ENCODE measurements at regions not wholly inside any gene's neighbourhood (a gene's known extent, or its start where the extent isn't known, plus 50 kb on each side); places are given as distances from the start of the nearest gene placed in this dataset.

DNA sequence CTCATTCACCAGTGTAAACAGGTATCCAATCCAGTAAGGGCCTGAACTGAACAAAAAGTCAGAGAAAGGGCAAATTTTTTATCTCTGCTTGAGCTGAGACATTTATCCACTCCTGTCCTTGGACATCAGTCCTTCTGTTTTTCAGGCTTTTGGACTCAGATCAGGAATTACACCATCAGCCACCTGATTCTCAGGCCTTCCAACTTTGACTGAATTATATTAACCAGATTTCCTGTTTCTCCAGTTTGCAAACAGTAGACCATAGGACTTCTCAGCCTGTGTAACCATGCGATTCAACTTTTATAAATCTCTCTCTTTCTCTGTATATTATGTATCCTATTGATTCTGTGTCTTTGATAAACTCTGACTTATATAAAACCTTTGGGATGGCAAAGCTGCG is 289.3 kb upstream of the CDH2 start:
- TF ChIP-seq, protein P1, sequence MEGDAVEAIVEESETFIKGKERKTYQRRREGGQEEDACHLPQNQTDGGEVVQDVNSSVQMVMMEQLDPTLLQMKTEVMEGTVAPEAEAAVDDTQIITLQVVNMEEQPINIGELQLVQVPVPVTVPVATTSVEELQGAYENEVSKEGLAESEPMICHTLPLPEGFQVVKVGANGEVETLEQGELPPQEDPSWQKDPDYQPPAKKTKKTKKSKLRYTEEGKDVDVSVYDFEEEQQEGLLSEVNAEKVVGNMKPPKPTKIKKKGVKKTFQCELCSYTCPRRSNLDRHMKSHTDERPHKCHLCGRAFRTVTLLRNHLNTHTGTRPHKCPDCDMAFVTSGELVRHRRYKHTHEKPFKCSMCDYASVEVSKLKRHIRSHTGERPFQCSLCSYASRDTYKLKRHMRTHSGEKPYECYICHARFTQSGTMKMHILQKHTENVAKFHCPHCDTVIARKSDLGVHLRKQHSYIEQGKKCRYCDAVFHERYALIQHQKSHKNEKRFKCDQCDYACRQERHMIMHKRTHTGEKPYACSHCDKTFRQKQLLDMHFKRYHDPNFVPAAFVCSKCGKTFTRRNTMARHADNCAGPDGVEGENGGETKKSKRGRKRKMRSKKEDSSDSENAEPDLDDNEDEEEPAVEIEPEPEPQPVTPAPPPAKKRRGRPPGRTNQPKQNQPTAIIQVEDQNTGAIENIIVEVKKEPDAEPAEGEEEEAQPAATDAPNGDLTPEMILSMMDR (IDR thresholded peaks at IDR 0.05; ENCODE audit: insufficient read depth, low read depth, low read length, missing control alignments): no peak
- DNase-seq (ENCODE audit: low read depth): no peak
- H3K4me3 ChIP-seq (ENCODE audit: low read depth, low read length): no peak overlapping the region

DNA sequence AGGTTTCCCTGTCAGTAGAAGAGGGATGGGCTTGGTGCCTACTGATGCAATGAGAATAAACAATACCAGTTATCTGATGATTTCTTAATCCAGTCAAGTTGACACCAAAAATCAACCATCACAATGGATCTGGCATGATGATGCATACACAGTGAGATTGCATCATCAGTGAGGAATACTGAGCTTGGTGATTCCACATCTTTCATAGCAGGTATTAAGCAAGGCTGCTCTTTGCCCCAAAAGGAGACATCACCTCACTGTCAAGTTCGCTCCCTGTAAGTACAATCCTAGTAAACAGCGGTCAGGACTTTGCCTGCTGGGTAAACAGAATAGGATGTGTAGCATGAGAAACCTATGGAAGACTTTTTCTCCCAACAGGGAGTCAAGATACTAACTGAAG is 282.7 kb upstream of the CDH2 start:
- DNase-seq (ENCODE audit: low read depth): no peak
- H3K4me3 ChIP-seq (ENCODE audit: low read depth, low read length): no peak overlapping the region
- TF ChIP-seq, protein P1 (IDR thresholded peaks at IDR 0.05; ENCODE audit: insufficient read depth, low read depth, low read length, missing control alignments): no peak

DNA sequence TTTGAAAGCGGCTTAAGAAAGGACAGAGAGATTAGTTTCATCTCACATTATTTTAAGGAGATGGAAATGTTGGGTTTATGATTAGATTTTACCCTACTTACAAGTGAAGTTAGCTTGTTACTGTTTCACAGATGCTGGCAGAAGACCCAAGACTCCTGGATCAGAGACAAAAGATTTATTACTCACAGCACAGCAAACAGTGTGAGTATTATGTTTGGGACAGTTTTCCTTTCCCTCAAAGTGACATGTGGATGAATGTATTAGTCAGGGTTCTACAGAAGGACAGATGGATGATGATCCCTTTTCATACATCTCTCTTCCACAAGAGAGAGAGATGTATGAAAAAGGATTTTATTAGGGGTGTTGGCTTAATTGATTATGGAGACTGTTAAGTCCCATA is 281.8 kb upstream of the CDH2 start:
- TF ChIP-seq, protein P1 (IDR thresholded peaks at IDR 0.05; ENCODE audit: insufficient read depth, low read depth, low read length, missing control alignments): no peak
- no peak for DNase-seq (ENCODE audit: low read depth)
- H3K4me3 ChIP-seq (ENCODE audit: low read depth, low read length): no peak overlapping the region

DNA sequence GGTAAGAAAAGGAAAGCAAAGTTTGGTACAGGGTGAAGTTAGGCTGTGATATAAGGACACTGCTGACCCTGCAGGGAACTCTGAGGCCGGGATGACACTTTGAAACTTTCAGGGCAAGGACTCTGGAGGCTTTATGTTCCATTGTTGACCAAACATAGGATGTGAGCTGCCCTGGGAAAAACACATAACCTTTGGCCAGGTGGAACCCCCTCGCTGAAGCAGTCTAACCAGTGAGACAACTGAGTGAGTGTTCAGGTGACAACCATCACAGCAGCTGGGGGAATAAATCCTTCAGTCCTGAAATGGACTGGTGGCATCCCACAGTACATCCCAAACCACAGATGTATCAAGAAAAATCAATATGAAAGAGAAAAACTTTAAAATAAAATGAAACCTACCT is 280.9 kb upstream of the CDH2 start:
- TF ChIP-seq, protein P1 (IDR thresholded peaks at IDR 0.05; ENCODE audit: insufficient read depth, low read depth, low read length, missing control alignments): no peak
- H3K4me3 ChIP-seq (ENCODE audit: low read depth, low read length): no peak overlapping the region
- no peak for DNase-seq (ENCODE audit: low read depth)

DNA sequence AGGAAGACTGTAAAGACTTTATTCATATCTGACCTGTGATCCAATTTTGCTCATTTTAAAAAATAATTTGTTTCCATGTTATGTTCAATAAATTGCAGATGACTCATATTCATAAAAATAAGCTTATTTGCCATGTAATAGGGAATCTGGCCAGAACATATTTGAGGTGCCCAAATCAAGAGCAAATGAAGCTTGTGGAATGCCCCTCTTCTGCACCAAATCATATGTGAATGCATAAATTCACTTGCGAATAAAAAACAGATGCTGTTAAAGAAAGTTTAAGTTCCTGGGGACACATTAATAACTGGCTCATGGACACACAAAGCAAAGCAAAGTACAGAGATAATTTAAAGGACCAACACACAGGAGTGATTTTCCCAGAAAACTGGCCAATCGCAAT is 279.0 kb upstream of the CDH2 start:
- DNase-seq (ENCODE audit: low read depth): no peak
- TF ChIP-seq, protein P1 (IDR thresholded peaks at IDR 0.05; ENCODE audit: insufficient read depth, low read depth, low read length, missing control alignments): no peak
- no peak overlapping the region for H3K4me3 ChIP-seq (ENCODE audit: low read depth, low read length)

DNA sequence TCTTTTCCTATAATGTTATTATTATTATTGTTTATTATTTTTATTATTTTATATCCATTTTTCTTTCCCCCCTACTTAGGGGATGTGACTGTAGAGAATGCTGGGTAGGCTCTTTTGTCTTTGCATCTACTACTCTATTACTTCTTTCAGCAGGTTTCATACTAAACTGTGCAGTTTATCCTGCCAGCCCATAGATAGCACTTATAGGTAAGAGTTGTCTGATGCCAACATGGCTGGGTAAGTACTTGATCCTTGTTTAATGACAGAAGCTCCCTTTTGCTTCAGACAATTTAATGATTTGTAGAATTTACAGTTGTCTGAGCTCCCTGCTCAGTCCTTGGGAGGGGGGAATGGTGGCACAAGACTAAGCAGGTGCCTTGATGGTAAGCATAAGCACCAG is 262.9 kb upstream of the CDH2 start:
- no peak overlapping the region for H3K4me3 ChIP-seq (ENCODE audit: low read depth, low read length)
- TF ChIP-seq, protein P1 (IDR thresholded peaks at IDR 0.05; ENCODE audit: insufficient read depth, low read depth, low read length, missing control alignments): peak; percentile 16
- peak; percentile 18 for DNase-seq (ENCODE audit: low read depth)

DNA sequence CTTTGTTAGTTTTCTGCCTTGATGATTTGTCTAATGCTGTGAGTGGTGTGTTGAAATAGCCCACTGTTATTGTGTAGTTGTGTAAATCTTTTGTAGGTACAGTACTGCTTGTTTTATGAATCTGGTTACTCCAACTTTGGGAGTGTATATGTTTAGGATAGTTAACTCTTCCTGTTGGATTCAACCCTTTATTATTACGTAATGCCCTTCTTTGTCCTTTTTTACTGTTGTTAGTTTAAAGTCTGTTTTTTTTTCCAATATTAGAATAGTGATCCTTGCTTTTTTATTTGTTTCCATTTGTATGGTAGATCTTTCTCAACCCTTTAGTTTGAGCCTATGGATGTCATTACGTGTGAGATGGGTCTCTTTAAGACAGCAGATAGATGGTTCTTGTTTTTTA is 261.5 kb upstream of the CDH2 start:
- TF ChIP-seq, protein P1 (IDR thresholded peaks at IDR 0.05; ENCODE audit: insufficient read depth, low read depth, low read length, missing control alignments): no peak
- no peak overlapping the region for H3K4me3 ChIP-seq (ENCODE audit: low read depth, low read length)
- no peak for DNase-seq (ENCODE audit: low read depth)

Measured in GM12865 (cell line).